MCF 10A (cell line): ENCODE measurements at regions not wholly inside any gene's neighbourhood (a gene's known extent, or its start where the extent isn't known, plus 50 kb on each side); places are given as distances from the start of the nearest gene placed in this dataset.
A peak's percentile ranks its signal among the peaks of the same experiment; 100 is the strongest.

ENCODE experiments used
- BruUV-seq: library from RNA; stranded (reverse); fragments of 400-500 nt; replicated peaks from 2 replicates; lab custom pipeline; 2021; lab: Mats Ljungman, UMichigan
- CTCF ChIA-PET: fragments of 300-600 bp; sonication (Branson Sonifier 250); formaldehyde crosslinking; extraction: SDS; loops from one replicate; lab custom pipeline; 2021; ENCODE audit warnings: antibody characterized with exemption, inconsistent platforms; lab: Yijun Ruan, JAX
- POLR2A ChIA-PET: fragments of 300-600, 350-650 bp; sonication (Branson Sonifier 250); formaldehyde crosslinking; extraction: SDS; loops from one replicate; lab custom pipeline; 2020; ENCODE audit warnings: antibody characterized with exemption, inconsistent platforms; lab: Yijun Ruan, JAX
- DNase-seq: peaks from one replicate; pipeline ENCODE4 v3.0.0-alpha.2; 2018; ENCODE audit not compliant: unreplicated experiment
- H3K27ac Mint-ChIP-seq: one replicate; pipeline ENCODE4 v1.8.0; 2022; ENCODE audit warnings: mild to moderate bottlenecking, low read depth, mixed read lengths; ENCODE audit not compliant: unreplicated experiment
- H3K27me3 Mint-ChIP-seq: one replicate; pipeline ENCODE4 v1.8.0; 2022; ENCODE audit warnings: mixed read lengths; ENCODE audit not compliant: insufficient read depth, unreplicated experiment
- H3K36me3 Mint-ChIP-seq: one replicate; pipeline ENCODE4 v1.8.0; 2022; ENCODE audit warnings: mild to moderate bottlenecking, moderate library complexity, mixed read lengths; ENCODE audit not compliant: insufficient read depth, unreplicated experiment
- H3K4me1 Mint-ChIP-seq: one replicate; pipeline ENCODE4 v1.8.0; 2022; ENCODE audit warnings: mixed read lengths; ENCODE audit not compliant: insufficient read depth, unreplicated experiment
- H3K4me3 Mint-ChIP-seq: one replicate; pipeline ENCODE4 v1.8.0; 2022; ENCODE audit warnings: mild to moderate bottlenecking, moderate library complexity, mixed read lengths; ENCODE audit not compliant: unreplicated experiment
- H3K9me3 Mint-ChIP-seq: one replicate; pipeline ENCODE4 v1.8.0; 2022; ENCODE audit warnings: mixed read lengths; ENCODE audit not compliant: unreplicated experiment
- CTCF ChIP-seq: fragments of 200-600 bp; IDR thresholded peaks from one replicate; pipeline ENCODE4 v1.8.0; 2022; ENCODE audit warnings: antibody characterized with exemption, mild to moderate bottlenecking; ENCODE audit not compliant: unreplicated experiment
- intact Hi-C: fragments of 100-400 bp; cut with micrococcal nuclease; formaldehyde crosslinking; loops from 2 replicates; pipeline ENCODE4 v1.14.1; 2022

- H3K36me3 Mint-ChIP-seq: no peaks in the 10 kb centered on the region
- TF ChIP-seq CTCF: no peak
- ChIA-PET CTCF (interaction anchor here (0.5 to 0.6 kb wide), 3 partner anchors 1109 to 1365 kb away, joined by 3 to 4 read pairs (median 3); no protein-coding TSS in a partner anchor), POLR2A (no interaction called here)
- H3K9me3 Mint-ChIP-seq: peaks cover 12% of the 10 kb centered on the region
- BruUV-seq: no TSS peak
- no peaks in the 10 kb centered on the region for H3K4me1 Mint-ChIP-seq
- no peak overlapping the region for H3K27ac Mint-ChIP-seq
- H3K27me3 Mint-ChIP-seq: peaks cover 24% of the 10 kb centered on the region
- H3K4me3 Mint-ChIP-seq: no peak overlapping the region
- DNase-seq: no peak
- intact Hi-C loops: no loop called here
These were observed 86.3 kb upstream of the MCTP2 start for GRCh38 chr15:94145046-94145445.

- no peaks in the 10 kb centered on the region for H3K4me1 Mint-ChIP-seq
- intact Hi-C loops: no loop called here
- H3K27me3 Mint-ChIP-seq: peaks cover 51% of the 10 kb centered on the region
- ChIA-PET CTCF (interaction anchor here (0.9 kb wide), 1 partner anchor 1112 kb away, joined by 3 read pairs; no protein-coding TSS in a partner anchor), POLR2A (no interaction called here)
- no peak for TF ChIP-seq CTCF
- no peak overlapping the region for H3K27ac Mint-ChIP-seq
- H3K4me3 Mint-ChIP-seq: no peak overlapping the region
- H3K36me3 Mint-ChIP-seq: no peaks in the 10 kb centered on the region
- H3K9me3 Mint-ChIP-seq: peaks cover 12% of the 10 kb centered on the region
- DNase-seq: no peak
- BruUV-seq: no TSS peak
These were observed 89.6 kb upstream of the MCTP2 start for GRCh38 chr15:94141802-94142201.

GRCh38 chr15:94135486-94136147 is 95.7 kb upstream of the MCTP2 start:
- Mint-ChIP-seq H3K4me3 (no peak overlapping the region), H3K27ac (no peak overlapping the region), H3K36me3 (no peaks in the 10 kb centered on the region), H3K9me3 (no peaks in the 10 kb centered on the region), H3K4me1 (no peaks in the 10 kb centered on the region), H3K27me3 (peaks cover 40% of the 10 kb centered on the region)
- intact Hi-C loops: no loop called here
- no peak for TF ChIP-seq CTCF
- peak; percentile 42 for DNase-seq
- ChIA-PET CTCF (interaction anchor here (0.5 to 1.2 kb wide), 7 partner anchors 16 to 1316 kb away, joined by 3 to 6 read pairs (median 4); no protein-coding TSS in a partner anchor), POLR2A (interaction anchor here (0.6 kb wide), 1 partner anchor 658 kb away, joined by 3 read pairs; no protein-coding TSS in a partner anchor)
- BruUV-seq: no TSS peak

- intact Hi-C loops: no loop called here
- BruUV-seq: no TSS peak
- ChIA-PET POLR2A (interaction anchor here (0.5 kb wide), 1 partner anchor 100 kb away, joined by 3 read pairs; no protein-coding TSS in a partner anchor), CTCF (interaction anchor here (0.7 to 1.4 kb wide), 7 partner anchors 31 to 1103 kb away, joined by 3 to 4 read pairs (median 3); no protein-coding TSS in a partner anchor)
- peaks cover 21% of the 10 kb centered on the region for H3K27me3 Mint-ChIP-seq
- no peak overlapping the region for H3K4me3 Mint-ChIP-seq
- H3K36me3 Mint-ChIP-seq: no peaks in the 10 kb centered on the region
- TF ChIP-seq CTCF: no peak
- H3K4me1 Mint-ChIP-seq: no peaks in the 10 kb centered on the region
- DNase-seq: no peak
- no peak overlapping the region for H3K27ac Mint-ChIP-seq
- H3K9me3 Mint-ChIP-seq: no peaks in the 10 kb centered on the region
These were observed 99.5 kb upstream of the MCTP2 start for GRCh38 chr15:94131875-94132274.
